ENCODE measurements at regions not wholly inside any gene's neighbourhood (a gene's known extent, or its start where the extent isn't known, plus 50 kb on each side); places are given as distances from the start of the nearest gene placed in this dataset.

- ATAC-seq: peak; percentile 87 to 89
Observed at GRCh38 chr9:86405926-86406325, 51.7 kb upstream of the TUT7 start.

GRCh38 chr9:86405086-86405491 is 50.9 kb upstream of the TUT7 start:
- no peak for ATAC-seq

Measured in activated CD4-positive, CD25-positive, alpha-beta regulatory T cell treated with anti-CD3 and anti-CD28 coated beads, Interleukin-2, amount 50 U/mL, for 24 hours (primary cell).